VCaP (cell line): ENCODE measurements at regions not wholly inside any gene's neighbourhood (a gene's known extent, or its start where the extent isn't known, plus 50 kb on each side); places are given as distances from the start of the nearest gene placed in this dataset.
"Not testable (repeated sequence)": the region's sequence is repeated elsewhere in the genome, so short reads cannot be mapped to it uniquely, and the experiment has no call there.

Source experiments
- H3K27ac ChIP-seq: fragments of 450-650 bp; 2 replicates; pipeline ENCODE4 v1.5.1; 2017
- CTCF ChIP-seq: fragments of 450-650 bp; conservative IDR thresholded peaks from 2 replicates; pipeline ENCODE4 v1.5.1; 2017; ENCODE audit warnings: mild to moderate bottlenecking, moderate library complexity

- no peak for TF ChIP-seq CTCF
- no peak overlapping the region for H3K27ac ChIP-seq
Observed at GRCh38 chr1:227482023-227482299, 81.4 kb upstream of the ZNF678 start.

- H3K27ac ChIP-seq: not testable (repeated sequence)
Observed at GRCh38 chr1:227474072-227474471, 89.3 kb upstream of the ZNF678 start.

GRCh38 chr1:227472772-227473171, 90.6 kb upstream of the ZNF678 start:
- H3K27ac ChIP-seq: no peak overlapping the region
- no peak for TF ChIP-seq CTCF

GRCh38 chr1:227470688-227471087, 92.7 kb upstream of the ZNF678 start:
- H3K27ac ChIP-seq: no peak overlapping the region
- TF ChIP-seq CTCF: no peak

- no peak overlapping the region for H3K27ac ChIP-seq
Observed at GRCh38 chr1:227469708-227470107, 93.6 kb upstream of the ZNF678 start.

GRCh38 chr1:227466039-227466645, 97.2 kb upstream of the ZNF678 start:
- H3K27ac ChIP-seq: no peak overlapping the region
- no peak for TF ChIP-seq CTCF

More at GRCh38 chr1:227469708-227470107, 93.6 kb upstream of the ZNF678 start:
- no peak for TF ChIP-seq CTCF

GRCh38 chr1:227465256-227465655, 98.1 kb upstream of the ZNF678 start:
- no peak for TF ChIP-seq CTCF
- H3K27ac ChIP-seq: no peak overlapping the region

GRCh38 chr1:227459977-227460376, 103.4 kb upstream of the ZNF678 start:
- TF ChIP-seq CTCF: no peak
- H3K27ac ChIP-seq: no peak overlapping the region
